ENCODE measurements at regions not wholly inside any gene's neighbourhood (a gene's known extent, or its start where the extent isn't known, plus 50 kb on each side); places are given as distances from the start of the nearest gene placed in this dataset.

- DNase-seq = no peak
Measured at GRCh38 chr14:84535484-84535883, 994.5 kb upstream of the FLRT2 start.

- no peak for DNase-seq
Measured at GRCh38 chr14:84535976-84536375, 994.0 kb upstream of the FLRT2 start.

- DNase-seq = no peak
Measured at GRCh38 chr14:84541018-84541417, 988.9 kb upstream of the FLRT2 start.

GRCh38 chr14:84543859-84544258, 986.1 kb upstream of the FLRT2 start:
- DNase-seq = no peak

- no peak for DNase-seq
Measured at GRCh38 chr14:84544486-84545131, 985.3 kb upstream of the FLRT2 start.

GRCh38 chr14:84546236-84546635, 983.7 kb upstream of the FLRT2 start:
- no peak for DNase-seq

GRCh38 chr14:84554136-84554535, 975.8 kb upstream of the FLRT2 start:
- no peak for DNase-seq

- DNase-seq = no peak
Measured at GRCh38 chr14:84555493-84555892, 974.5 kb upstream of the FLRT2 start.

GRCh38 chr14:84566109-84566508, 963.8 kb upstream of the FLRT2 start:
- no peak for DNase-seq

GRCh38 chr14:84575681-84576080, 954.3 kb upstream of the FLRT2 start:
- no peak for DNase-seq

GRCh38 chr14:84579292-84579691, 950.7 kb upstream of the FLRT2 start:
- DNase-seq = no peak

- no peak for DNase-seq
Measured at GRCh38 chr14:84581041-84581440, 948.9 kb upstream of the FLRT2 start.

- DNase-seq = no peak
Measured at GRCh38 chr14:84584511-84584910, 945.4 kb upstream of the FLRT2 start.

- no peak for DNase-seq
Measured at GRCh38 chr14:84591827-84592445, 938.0 kb upstream of the FLRT2 start.

GRCh38 chr14:84592770-84593169, 937.2 kb upstream of the FLRT2 start:
- DNase-seq = no peak

GRCh38 chr14:84610086-84610485, 919.9 kb upstream of the FLRT2 start:
- DNase-seq = no peak

GRCh38 chr14:84622357-84622756, 907.6 kb upstream of the FLRT2 start:
- no peak for DNase-seq

GRCh38 chr14:84643446-84643845, 886.5 kb upstream of the FLRT2 start:
- DNase-seq = no peak

GRCh38 chr14:84646786-84647500, 883.0 kb upstream of the FLRT2 start:
- DNase-seq = no peak

- DNase-seq = no peak
Measured at GRCh38 chr14:84655014-84655413, 874.9 kb upstream of the FLRT2 start.

- DNase-seq = peak; percentile 18
Measured at GRCh38 chr14:84657911-84658310, 872.0 kb upstream of the FLRT2 start.

GRCh38 chr14:84670796-84671195, 859.1 kb upstream of the FLRT2 start:
- no peak for DNase-seq

- no peak for DNase-seq
Measured at GRCh38 chr14:84671776-84672175, 858.2 kb upstream of the FLRT2 start.

GRCh38 chr14:84674636-84675035, 855.3 kb upstream of the FLRT2 start:
- DNase-seq = no peak

Measured in left kidney (tissue), 1 donor.